NOMO-1 (cell line): ENCODE measurements at regions not wholly inside any gene's neighbourhood (a gene's known extent, or its start where the extent isn't known, plus 50 kb on each side); places are given as distances from the start of the nearest gene placed in this dataset.
A peak's percentile ranks its signal among the peaks of the same experiment; 100 is the strongest.

Experiments used
- DNase-seq, 2 experiments: peaks; one replicate each; lab custom pipeline; 2025; ENCODE audit not compliant: unreplicated experiment in 2 of 2; lab: John Stamatoyannopoulos, UW

DNA sequence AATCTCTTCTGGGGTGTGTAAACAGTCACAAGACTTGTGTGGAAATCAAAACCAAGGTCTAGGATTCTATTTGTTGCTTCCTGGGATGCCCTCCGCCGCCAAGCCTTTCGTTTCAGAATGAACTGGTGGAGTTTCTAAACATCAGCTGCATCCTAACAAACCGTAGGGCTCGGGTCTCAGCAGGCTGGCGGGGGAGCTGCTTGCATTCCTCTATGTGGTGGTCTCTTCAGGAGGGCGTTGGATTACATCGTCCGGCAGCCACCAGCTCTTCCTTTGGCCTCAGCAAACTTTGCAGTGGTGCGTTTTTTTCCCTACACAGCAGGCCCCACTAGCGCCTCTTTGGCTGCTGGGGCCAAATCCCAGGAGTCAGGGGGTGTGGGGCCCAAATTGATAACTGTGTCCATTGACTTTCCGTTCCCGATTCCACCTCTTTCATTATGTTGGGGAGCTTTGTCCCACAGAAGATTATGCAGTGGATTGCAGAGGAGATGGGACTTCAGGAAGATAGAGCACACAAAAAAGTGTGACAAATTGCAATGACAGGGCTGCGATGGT lies 390.0 kb upstream of the NR2F2 start:
- DNase-seq, result no peak

DNA sequence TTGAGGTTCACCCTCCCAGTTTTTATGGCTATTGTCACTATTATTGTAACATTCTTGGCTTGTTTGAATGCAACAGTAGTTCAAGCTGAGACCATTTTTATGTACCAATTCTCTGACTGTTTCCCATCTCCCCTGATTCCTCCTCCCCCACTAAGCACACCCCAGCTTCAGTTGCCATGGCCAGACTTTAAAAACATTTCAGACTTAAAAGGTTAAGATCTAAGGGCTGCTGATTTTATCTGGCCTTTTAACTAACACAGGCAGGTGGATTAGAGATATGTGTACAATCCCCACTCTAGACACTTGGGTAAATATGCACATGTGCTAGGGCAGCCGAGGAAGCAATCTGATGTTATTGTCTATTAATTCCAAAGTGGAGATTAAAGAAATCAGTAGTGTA lies 386.3 kb upstream of the NR2F2 start:
- DNase-seq, result no peak

DNA sequence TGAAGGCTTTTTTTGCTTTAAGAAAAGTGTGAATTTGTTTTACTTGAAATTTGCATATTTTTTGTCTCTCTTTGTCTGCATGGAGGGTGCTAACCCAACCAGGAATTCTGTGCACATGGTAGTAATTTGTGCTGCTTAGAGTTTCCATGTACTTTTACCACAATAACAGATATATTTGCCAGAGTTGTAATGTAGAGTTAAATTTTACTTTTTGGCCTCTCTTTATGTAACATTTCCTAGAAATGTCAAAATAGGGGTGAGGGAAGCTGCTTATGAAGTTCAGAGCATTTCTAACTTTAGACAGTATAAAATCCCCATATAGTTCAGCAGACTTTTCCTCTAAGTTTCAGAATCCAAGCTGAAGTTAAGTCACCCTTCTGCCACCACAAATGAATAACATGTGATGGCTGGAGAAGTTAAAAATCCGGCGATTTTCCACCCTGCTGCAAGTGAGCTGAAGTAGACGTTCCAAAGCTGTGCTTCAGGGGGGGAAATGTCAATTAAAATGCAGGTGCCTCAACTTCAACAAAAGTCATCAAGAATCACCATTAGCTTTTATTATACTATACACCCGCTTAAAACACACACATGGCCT lies 385.7 kb upstream of the NR2F2 start:
- DNase-seq, result no peak

DNA sequence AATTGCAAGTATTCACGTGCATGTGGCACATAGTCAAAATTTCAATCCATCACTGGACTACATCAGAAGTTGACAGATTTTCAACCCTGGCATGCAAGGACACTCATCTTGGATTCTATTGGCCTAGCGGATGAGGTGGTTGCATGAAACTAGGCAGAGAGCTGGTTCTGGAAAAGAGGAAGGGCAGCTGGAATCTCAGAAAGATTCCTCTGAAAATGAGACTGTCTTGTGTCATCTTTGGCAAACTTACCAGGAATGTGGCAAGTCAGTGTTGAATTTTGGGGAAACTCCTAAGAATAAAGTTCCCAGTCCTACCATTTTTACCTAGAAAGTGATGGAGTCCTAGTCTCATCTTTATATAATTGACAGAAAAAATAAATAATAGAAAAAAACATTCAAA lies 384.3 kb upstream of the NR2F2 start:
- no peak for DNase-seq

DNA sequence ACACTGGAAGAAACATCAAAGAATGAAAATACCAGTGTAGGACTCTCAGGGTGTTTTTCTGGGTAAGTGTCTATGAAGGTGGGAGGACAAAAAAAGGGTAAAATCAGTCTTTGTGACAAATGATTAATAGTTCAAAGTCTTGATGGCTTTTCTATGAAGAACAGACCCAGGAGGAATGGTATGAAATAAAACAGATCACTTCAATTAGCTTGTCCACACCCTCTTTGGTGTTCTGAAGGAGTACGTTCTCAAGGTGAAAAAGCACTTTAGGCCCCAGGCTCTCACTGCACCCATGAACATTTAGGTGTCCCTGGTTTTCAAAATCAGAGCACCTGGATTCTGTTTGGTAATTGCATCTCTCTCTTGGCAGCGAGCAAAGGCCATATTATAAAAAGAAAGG lies 383.6 kb upstream of the NR2F2 start:
- no peak for DNase-seq

DNA sequence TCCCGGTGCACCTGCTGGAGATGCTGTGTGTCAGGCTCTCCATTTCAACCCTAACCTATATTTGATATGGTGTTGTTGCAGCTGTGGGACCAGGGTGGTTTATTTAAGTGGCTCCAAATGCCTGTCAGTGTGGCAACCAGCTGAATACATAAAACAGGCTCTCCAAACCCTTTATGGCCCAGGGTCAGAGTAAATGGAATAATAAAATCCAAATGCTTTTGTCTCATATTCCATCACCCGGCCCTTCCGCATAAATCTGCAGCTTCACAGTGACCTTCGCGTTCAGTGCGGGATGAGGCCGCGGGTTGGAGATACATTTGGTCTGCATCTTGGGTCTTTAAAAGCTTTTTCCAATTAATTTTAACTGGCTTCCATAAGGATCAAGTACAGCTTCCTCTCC lies 382.1 kb upstream of the NR2F2 start:
- DNase-seq, result no peak

DNA sequence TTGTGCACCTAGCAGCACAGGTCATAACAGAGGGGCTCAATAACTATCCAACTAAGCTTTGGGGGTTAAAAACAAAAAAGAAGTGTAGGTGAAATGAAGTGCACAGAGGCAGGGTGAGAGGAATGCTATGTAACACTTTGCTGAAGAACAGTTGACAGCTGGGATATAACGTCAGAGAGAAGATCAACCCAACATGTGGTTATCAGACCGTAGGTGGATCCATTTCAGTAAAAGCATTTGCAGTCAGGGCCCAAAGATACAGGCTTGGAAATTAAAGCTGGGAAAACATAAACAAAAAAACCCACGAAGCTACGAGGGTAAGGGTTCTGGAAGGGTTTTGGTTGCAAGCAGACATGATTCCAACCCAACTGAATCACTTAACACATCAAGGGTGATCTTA lies 377.5 kb upstream of the NR2F2 start:
- DNase-seq, result no peak

DNA sequence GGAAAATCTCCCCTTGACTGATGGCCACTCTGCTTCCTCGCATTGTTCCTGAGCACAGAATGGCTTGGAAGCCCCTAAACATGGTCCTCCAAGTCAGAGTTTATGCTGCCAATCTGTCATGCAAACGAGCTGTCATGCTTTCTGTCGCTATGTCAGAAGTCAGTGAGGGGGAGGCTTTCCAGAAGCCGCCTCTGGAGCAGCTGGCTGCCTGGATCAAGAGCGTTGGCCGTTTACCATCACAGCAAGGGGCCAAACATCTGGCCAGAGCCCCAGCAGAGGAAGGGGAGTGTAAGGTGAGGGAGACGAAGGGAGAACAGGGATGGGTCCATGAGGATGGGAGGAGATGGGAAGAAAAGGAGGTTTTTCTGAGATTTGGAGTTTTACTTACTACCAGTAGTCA lies 372.6 kb upstream of the NR2F2 start:
- DNase-seq, result no peak

DNA sequence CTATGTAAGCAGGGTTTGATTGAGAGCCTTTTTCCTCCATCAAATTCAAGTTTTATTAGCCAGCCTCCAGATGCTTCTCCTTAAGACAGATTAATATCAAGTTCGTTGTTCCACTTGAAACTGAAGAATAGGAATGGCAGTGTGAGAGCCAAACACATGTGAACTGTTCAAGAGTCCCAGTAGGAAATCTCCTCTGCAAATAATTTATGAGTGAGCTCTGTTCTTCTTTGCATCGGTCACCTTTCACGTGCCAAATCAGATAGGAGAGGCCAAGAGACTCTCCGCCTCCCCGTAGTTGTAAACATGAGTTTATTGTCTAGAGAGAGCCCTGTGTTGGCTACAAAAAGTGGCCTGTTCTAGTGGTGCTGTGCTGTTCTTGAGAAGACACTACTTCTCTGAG lies 372.1 kb upstream of the NR2F2 start:
- DNase-seq, result no peak

DNA sequence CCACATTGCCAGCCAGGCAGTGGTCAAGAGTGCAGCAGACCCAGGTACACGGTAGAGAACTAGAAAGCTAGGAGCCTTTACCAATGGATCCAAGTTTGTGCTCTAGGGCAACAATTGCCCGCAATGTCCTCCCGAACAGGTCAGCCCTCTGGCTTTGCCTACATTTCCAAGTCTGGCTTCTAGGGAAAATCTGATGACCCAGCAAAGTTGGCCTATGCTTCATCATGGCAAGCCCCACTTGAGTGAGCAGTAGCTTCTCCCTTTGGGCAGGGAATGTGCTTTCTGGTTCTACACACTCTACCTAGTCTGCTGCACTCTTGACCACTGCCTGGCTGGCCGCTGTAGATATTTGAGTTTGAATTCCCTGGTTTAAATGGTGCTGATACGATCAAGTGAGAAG lies 361.6 kb upstream of the NR2F2 start:
- no peak for DNase-seq

DNA sequence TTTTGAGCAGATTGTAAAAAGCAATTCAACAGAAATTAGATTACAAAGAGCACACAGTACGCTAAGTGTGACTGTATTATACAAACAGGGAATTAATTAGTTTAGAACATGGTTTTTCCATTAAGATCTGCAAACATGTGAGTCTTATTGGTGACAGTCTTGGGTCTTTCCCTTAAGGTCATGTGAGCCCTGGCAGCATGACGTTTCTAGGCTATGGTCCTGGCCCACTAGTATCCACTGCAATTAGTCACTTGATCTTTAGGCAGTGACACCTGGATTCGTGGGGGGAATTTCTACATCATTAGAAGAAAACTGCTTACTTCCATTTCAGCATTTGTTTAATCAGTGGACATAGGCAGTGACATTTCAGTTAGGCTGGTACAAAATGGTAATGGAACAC lies 360.2 kb upstream of the NR2F2 start:
- no peak for DNase-seq

DNA sequence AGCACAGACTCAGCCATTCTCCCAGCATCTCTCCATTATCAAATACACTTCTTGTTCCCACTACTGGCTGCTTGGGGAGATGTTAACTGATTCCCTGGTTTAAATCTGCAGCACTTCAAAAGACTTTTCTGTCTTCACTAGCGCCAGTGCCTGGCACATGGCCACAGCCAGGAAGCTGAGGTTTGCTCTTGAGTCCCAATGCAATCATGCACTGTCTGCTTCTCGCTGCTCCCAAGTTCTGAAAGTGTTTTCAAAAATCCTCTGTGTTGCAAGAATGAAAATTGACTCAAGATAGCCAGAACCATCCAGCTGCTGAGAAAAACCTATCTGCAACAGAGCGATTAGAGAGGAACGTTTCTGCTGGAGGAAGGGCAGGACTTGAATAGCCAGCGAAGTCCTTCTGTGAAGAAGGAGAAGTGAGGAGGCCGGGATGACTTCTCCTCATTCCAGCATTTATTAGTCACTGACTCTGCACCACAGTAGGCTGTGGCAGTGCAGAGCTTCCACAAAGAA lies 358.4 kb upstream of the NR2F2 start:
- no peak for DNase-seq

DNA sequence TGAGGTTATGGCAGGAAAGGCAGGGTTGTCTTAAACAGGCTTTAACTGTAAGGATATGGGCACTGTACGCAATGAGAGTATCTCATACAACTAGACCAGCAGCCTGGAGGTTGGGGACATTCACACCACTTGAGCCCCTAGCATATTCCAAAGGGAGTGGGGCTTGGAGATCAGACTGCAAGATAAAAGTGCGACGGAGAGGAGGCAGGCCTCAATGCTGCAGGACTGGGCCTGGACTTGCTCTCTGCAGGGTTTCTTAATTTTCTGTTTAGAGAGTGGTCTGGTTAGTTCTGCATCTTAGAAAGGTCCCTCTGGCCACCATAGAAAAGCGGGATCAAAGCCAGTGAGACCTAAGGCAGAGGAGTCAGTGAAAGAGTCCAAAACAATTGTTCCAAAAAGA lies 357.7 kb upstream of the NR2F2 start:
- DNase-seq, result no peak

DNA sequence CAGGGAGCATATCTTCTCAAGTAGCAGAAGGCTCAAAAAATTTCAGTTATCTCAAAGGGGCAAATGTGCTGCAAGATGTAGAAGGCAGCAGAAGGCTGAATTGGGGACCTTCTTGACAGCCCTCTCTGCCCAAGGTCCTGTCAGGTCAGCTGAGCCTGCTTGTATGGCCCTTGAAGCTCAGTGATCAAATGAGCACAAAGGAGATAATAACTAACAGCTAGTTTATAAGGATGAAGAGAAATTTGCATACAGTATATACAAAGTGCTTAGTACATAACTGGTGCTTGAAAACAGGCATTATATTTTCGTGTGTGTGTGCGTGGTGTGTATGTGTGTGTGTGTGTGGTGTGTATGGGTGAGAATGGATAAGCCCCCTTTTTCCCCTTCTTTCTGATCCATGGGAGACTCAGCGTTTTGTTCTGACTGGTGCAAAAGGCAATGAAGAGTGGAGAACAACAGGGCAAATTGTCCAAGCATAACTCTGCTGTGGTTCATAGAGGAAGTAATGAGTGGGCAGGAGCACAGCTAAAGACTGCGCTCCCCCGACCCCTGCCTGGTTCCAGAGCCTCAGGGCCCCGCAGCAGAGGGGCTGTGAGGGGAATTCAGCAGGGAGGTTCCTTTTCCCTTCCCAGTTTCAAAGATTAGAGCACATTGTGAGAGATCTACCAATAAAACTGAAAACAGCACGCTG lies 356.8 kb upstream of the NR2F2 start:
- no peak for DNase-seq

DNA sequence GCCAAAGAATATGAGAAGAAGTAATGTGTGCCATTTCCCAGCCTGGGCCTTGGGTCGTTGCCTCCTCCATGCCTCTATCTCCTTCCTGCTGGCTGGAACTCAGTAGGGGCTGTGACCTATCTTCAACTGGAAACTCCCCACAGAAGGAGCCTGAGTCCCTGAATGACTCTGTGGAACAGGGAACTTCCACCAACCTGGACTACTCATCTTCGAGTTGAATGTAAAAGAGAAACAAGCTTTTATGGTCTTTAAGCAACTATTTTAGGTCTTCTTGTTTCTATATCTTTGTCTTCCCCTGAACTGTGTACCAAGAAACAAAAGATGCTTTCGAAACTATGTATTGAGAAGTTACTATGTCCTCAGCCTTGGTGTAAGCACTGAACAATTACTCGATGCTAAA lies 355.3 kb upstream of the NR2F2 start:
- DNase-seq, result no peak

DNA sequence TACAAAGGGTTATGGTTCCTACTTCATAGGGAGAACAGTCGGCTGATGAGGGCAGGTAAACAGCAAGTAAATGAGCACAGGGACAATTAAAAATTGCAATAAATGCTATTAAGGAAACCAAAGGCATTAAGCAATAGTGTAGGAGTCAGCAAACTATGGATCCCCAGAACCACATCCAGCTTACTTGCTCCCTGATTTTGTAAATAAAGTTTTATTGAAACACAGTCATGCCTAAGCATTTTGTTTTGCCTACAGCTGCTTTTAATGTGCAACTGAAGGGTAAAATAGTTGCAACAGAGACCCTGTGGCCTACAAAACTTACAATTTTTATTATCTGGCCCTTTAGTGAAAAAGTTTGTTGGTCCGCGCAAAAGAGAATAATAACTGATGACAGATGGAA lies 351.2 kb upstream of the NR2F2 start:
- DNase-seq, result no peak

DNA sequence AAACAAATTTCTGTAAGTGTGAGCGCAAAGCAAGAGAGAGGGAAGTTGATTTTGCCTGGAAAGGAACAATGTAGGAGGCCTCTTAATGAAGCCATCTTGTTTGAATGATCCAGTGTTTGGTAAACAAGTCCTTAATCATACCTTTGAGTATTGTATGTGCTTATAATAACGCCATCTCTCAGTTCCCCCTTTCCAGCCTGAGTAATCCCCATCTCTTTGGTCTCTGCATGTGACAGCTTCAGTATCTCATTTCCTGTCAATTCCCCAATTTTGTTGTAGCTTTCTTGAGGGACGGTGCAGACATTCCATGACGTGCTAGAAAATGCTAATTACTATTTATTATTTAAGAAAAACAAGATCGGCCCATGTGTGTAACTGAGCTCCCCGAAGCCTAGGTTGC lies 349.3 kb upstream of the NR2F2 start:
- DNase-seq, result no peak

DNA sequence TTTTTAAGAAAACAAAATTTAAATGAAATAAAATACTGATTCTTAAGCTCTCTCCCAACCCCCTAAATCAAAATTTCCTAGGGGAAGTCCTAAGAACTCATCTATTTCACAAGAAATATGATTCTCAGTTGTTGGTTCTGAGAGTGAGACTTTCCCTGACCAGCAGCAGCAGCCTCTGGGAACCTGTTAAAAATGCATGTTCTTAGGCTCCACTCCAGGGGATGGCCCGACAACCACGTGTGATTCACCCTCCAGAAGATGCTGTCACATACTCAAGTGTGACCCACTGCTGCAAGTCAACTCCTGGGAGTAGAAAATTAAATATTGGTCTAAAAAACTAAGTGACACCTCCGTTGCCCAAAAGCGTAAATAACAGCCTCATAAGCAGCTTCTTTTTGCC lies 343.2 kb upstream of the NR2F2 start:
- no peak for DNase-seq

DNA sequence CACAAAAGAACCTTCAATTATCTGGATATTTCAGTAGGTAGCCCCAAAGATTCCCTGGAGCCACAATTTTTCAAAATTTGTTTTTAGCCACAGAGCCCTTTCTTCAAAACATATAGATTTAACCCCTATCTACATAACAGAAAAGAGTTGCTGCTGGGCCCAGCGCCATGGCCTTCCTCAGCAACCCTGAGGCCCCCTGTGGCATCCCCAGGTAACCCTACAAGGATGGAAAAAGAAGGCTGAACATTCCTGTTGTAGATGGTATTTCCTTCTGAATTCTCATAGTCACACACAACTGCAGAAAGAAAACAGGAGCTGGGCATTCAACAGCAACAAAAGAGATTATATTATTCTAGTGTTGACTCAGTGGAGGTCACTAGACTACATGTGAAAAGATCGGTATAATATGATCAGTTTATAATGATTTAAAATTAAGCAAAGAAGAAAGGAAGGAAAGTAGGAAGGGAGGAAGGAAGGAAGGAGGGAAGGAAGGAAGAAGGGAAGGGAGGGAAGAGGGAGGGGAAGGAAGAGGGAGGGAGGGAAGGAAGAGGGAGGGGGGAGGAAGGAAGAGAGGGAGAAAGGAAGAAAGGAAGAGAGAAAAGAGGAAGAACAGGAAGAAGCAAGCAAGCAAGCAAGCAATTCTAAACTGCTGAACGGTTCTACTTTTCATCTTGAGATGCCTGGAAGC lies 342.5 kb upstream of the NR2F2 start:
- no peak for DNase-seq

DNA sequence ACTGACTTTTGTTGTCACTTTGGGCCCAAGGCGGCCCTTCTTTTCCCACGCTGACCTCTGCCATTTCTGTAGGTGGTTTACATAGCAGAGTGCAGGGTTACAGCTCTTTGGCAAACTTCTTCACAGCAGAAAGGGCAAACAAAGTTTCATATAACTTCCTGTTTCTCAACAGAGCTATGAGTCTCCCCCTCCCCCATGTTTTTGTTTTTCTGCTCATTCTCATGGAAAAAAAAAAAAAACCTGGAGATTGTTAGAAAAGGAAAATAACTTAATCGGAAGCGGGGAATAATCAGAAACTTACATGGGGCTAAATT lies 342.0 kb upstream of the NR2F2 start:
- peak; percentile 20 to 30 for DNase-seq

DNA sequence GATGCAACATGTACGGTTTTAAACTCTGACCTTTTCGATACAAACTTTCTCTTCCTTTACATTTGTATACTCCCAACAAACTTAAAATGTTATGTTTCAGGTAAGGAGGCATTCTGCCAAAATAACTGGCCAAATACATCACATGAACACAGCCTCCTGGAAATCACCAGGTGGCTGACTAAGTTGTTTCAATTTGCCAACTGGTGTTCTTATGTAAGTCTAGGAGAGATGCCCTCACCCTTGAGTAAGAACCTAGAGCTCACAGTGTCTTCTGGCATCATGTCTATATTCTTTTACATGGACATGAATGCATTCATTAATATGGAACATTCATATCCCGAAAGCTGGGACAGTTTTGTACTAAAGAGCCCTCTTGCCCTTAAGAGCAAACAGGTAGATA lies 341.1 kb upstream of the NR2F2 start:
- no peak for DNase-seq

DNA sequence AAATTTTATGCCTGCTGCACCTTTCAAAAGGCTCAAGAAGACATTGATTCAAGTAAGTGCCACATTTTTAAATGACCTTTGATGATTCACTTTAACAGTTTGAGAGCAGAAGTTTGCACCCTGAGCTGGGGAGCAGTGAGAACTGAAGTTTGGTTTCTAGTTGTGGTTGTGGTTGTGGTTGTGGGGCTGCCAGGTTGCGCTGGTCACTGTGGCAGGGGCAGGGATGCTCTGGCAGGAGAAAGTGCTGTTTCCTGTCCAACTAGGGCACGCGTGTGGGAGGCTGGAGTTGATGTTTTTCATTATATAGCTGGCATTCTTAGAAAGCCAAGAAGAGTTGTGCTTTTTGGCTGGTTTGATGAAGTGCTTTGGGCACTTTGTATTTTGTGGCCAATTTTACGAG lies 339.7 kb upstream of the NR2F2 start:
- DNase-seq, result no peak
